Endothelial cell of umbilical vein (primary cell): ENCODE measurements at regions not wholly inside any gene's neighbourhood (a gene's known extent, or its start where the extent isn't known, plus 50 kb on each side); places are given as distances from the start of the nearest gene placed in this dataset.

ENCODE experiments used
- BruUV-seq: library from RNA; stranded (reverse); fragments of 400-500 nt; replicated peaks from 2 replicates; lab custom pipeline; 2021; lab: Mats Ljungman, UMichigan
- CTCF ChIA-PET: fragments of 300-600, 350-600 bp; sonication (Branson Sonifier 250); formaldehyde crosslinking; loops from one replicate; lab custom pipeline; 2021; ENCODE audit warnings: antibody characterized with exemption, inconsistent platforms; lab: Charles Lee
- POLR2A ChIA-PET: fragments of 300-600, 350-600 bp; sonication (Branson Sonifier 250); formaldehyde crosslinking; loops from one replicate; lab custom pipeline; 2021; ENCODE audit warnings: antibody characterized with exemption, inconsistent platforms; lab: Charles Lee
- DNase-seq: peaks from one replicate; pipeline ENCODE4 v3.0.0-alpha.2; 2011; ENCODE audit warnings: low read depth, low spot score
- FAIRE-seq: peaks from 2 replicates; lab custom pipeline; 2011; peaks lifted over from hg19 to GRCh38; lab: Jason Lieb, UNC
- H2AFZ ChIP-seq: 2 replicates; pipeline ENCODE4 v1.6.0; 2012; ENCODE audit warnings: low read depth, low read length, control low read depth, inconsistent platforms
- H3K27ac ChIP-seq: 2 replicates; pipeline ENCODE4 v1.5.1; 2011; ENCODE audit warnings: low read depth, mild to moderate bottlenecking, control low read depth, low read length, moderate library complexity; ENCODE audit not compliant: insufficient read depth
- H3K27me3 ChIP-seq, 2 experiments: 2 replicates each; pipeline versions ENCODE4 v1.6.0 to v1.6.1; 2011; ENCODE audit warnings: low read length in 2 of 2, mixed read lengths in 1 of 2; ENCODE audit not compliant: control insufficient read depth in 2 of 2, insufficient read depth in 2 of 2
- H3K36me3 ChIP-seq, 2 experiments: 2 replicates in 1 of 2; 3 replicates in 1 of 2; pipeline ENCODE4 v1.5.1; 2011; ENCODE audit warnings: low read length in 2 of 2, mild to moderate bottlenecking in 1 of 2, moderate library complexity in 1 of 2; ENCODE audit not compliant: control insufficient read depth in 2 of 2, insufficient read depth in 2 of 2; ENCODE audit errors: extremely low read depth in 1 of 2
- H3K4me1 ChIP-seq: 3 replicates; pipeline ENCODE4 v1.5.1; 2011; ENCODE audit warnings: mild to moderate bottlenecking, low read length; ENCODE audit not compliant: control insufficient read depth, insufficient read depth; ENCODE audit errors: extremely low read depth
- H3K4me2 ChIP-seq: 2 replicates; pipeline ENCODE4 v1.6.1; 2011; ENCODE audit warnings: low read length, control low read depth, mixed read lengths; ENCODE audit not compliant: insufficient read depth
- H3K4me3 ChIP-seq, 3 experiments: fragments of 200-600 bp in 1 of 3; sonication (generic), shearing (Covaris generic) in 1 of 3; replicated peaks in 1 of 3; 2 replicates each; pipeline ENCODE4 v1.5.1; 2011 to 2016; ENCODE audit warnings: control low read depth in 3 of 3, low read length in 3 of 3, mild to moderate bottlenecking in 2 of 3, inconsistent platforms in 1 of 3, low read depth in 1 of 3, moderate library complexity in 1 of 3; ENCODE audit not compliant: insufficient read depth in 1 of 3
- H3K79me2 ChIP-seq: 2 replicates; pipeline ENCODE4 v1.6.0; 2012; ENCODE audit warnings: low read length, inconsistent platforms; ENCODE audit not compliant: control insufficient read depth, insufficient read depth
- H3K9ac ChIP-seq: replicated peaks from 2 replicates; pipeline ENCODE3; 2011; ENCODE audit warnings: low read length, control low read depth; ENCODE audit not compliant: insufficient read depth; ENCODE audit errors: extremely low read depth
- H3K9me1 ChIP-seq: replicated peaks from 3 replicates; pipeline ENCODE4 v1.6.0; 2011; ENCODE audit warnings: mild to moderate bottlenecking, low read length; ENCODE audit not compliant: control insufficient read depth, insufficient read depth; ENCODE audit errors: extremely low read depth
- H3K9me3 ChIP-seq: replicated peaks from 2 replicates; pipeline ENCODE4 v1.5.1; 2012; ENCODE audit warnings: low read length, inconsistent platforms; ENCODE audit not compliant: control insufficient read depth, insufficient read depth
- H4K20me1 ChIP-seq: replicated peaks from 2 replicates; pipeline ENCODE3; 2011; ENCODE audit warnings: mild to moderate bottlenecking, low read length; ENCODE audit not compliant: control insufficient read depth, insufficient read depth; ENCODE audit errors: extremely low read depth
- EZH2 ChIP-seq: IDR thresholded peaks from 2 replicates; pipeline ENCODE4 v1.6.1; 2012; ENCODE audit warnings: borderline replicate concordance, low read depth, mild to moderate bottlenecking, moderate library complexity, low read length, inconsistent platforms; ENCODE audit not compliant: severe bottlenecking
- FOS ChIP-seq: IDR thresholded peaks from 2 replicates; pipeline ENCODE4 v1.6.1; 2011; ENCODE audit warnings: mild to moderate bottlenecking, low read length, moderate library complexity, borderline replicate concordance; ENCODE audit not compliant: insufficient read depth
- JUN ChIP-seq: IDR thresholded peaks from 2 replicates; pipeline ENCODE4 v1.6.1; 2011; ENCODE audit warnings: borderline replicate concordance, low read depth; ENCODE audit not compliant: insufficient read length, insufficient read depth
- MAX ChIP-seq: IDR thresholded peaks from 2 replicates; pipeline ENCODE4 v1.6.1; 2011; ENCODE audit not compliant: insufficient read depth, insufficient read length
- MYC ChIP-seq: IDR thresholded peaks from one replicate; pipeline ENCODE4 v1.6.1; 2011; ENCODE audit warnings: mild to moderate bottlenecking, low read depth, low read length
- POLR2AphosphoS5 ChIP-seq: IDR thresholded peaks from 2 replicates; pipeline ENCODE4 v1.6.1; 2012; ENCODE audit warnings: low read depth, mild to moderate bottlenecking, control low read depth, low read length, moderate library complexity; ENCODE audit not compliant: insufficient read depth
- dilution Hi-C: fragments of 300-500 bp; cut with MboI; formaldehyde crosslinking; loops from one replicate; pipeline ENCODE4 v1.15.0; 2019; ENCODE audit warnings: low sequenced_read_pairs; ENCODE audit not compliant: extremely low pct_ligation_motif_present
- intact Hi-C: fragments of 100-400 bp; cut with micrococcal nuclease; formaldehyde crosslinking; loops from one replicate; pipeline ENCODE4 v1.10.0; 2022

- Histone ChIP-seq H3K9me3 (no peaks in the 10 kb centered on the region), H3K4me3 (no peak overlapping the region), H3K79me2 (no peaks in the 10 kb centered on the region), H3K36me3 (no peaks in the 10 kb centered on the region), H3K9ac (no peak overlapping the region), H3K27ac (no peak overlapping the region), H3K9me1 (no peaks in the 10 kb centered on the region), H3K27me3 (peaks cover 11 to 18% of the 10 kb centered on the region in 2 experiments), H2AFZ (no peak overlapping the region), H3K4me2 (no peak overlapping the region), H3K4me1 (no peaks in the 10 kb centered on the region), H4K20me1 (no peaks in the 10 kb centered on the region)
- dilution Hi-C loops (no loop called here), intact Hi-C loops (no loop called here)
- FAIRE-seq (no peak), DNase-seq (no peak)
- ChIA-PET POLR2A (no interaction called here), CTCF (interaction anchor here (1.0 kb wide), 1 partner anchor 70 kb away, joined by 6 read pairs; no protein-coding TSS in a partner anchor)
- TF ChIP-seq POLR2AphosphoS5 (no peak), EZH2 (no peak), FOS (no peak), JUN (no peak), MAX (no peak)
- no TSS peak for BruUV-seq
Measured at GRCh38 chr3:43926055-43926454, 235.3 kb downstream of the ABHD5 start.

- Histone ChIP-seq H3K4me3 (no peak overlapping the region), H3K36me3 (no peaks in the 10 kb centered on the region), H3K4me1 (no peaks in the 10 kb centered on the region), H4K20me1 (no peaks in the 10 kb centered on the region), H3K9ac (no peak overlapping the region), H2AFZ (no peak overlapping the region), H3K27ac (no peak overlapping the region), H3K79me2 (no peaks in the 10 kb centered on the region), H3K9me3 (no peaks in the 10 kb centered on the region), H3K27me3 (no peaks in the 10 kb centered on the region), H3K4me2 (no peak overlapping the region), H3K9me1 (no peaks in the 10 kb centered on the region)
- TF ChIP-seq EZH2 = no peak
- TF ChIP-seq MYC = no peak
- TF ChIP-seq FOS = no peak
- intact Hi-C loops = no loop called here
- DNase-seq (no peak), FAIRE-seq (no peak)
- POLR2A ChIA-PET = no interaction called here
- BruUV-seq = no TSS peak
- dilution Hi-C loops = no loop called here
- CTCF ChIA-PET = no interaction called here
Measured at GRCh38 chr3:43932921-43933320, 242.2 kb downstream of the ABHD5 start.
